WTC11 (cell line): ENCODE measurements at regions not wholly inside any gene's neighbourhood (a gene's known extent, or its start where the extent isn't known, plus 50 kb on each side); places are given as distances from the start of the nearest gene placed in this dataset.

ENCODE experiments used
- ATF3 ChIP-seq: sonication (generic); formaldehyde crosslinking; conservative IDR thresholded peaks from 2 replicates; pipeline ENCODE4 v1.8.1; 2022; ENCODE audit warnings: mild to moderate bottlenecking, missing genetic modification reagents
- ATF6 ChIP-seq: sonication (generic); formaldehyde crosslinking; IDR thresholded peaks from 2 replicates; pipeline ENCODE4 v1.8.1; 2023; ENCODE audit warnings: mild to moderate bottlenecking, missing genetic modification reagents
- CTCF ChIP-seq: fragments of 200-600 bp; IDR thresholded peaks from 2 replicates; pipeline ENCODE4 v1.8.0; 2022; ENCODE audit warnings: antibody characterized with exemption
- E2F5 ChIP-seq: sonication (generic); formaldehyde crosslinking; IDR thresholded peaks from 2 replicates; pipeline ENCODE4 v1.8.1; 2022; ENCODE audit warnings: mild to moderate bottlenecking, moderate library complexity, missing genetic modification reagents
- ESRRA ChIP-seq: sonication (generic); formaldehyde crosslinking; IDR thresholded peaks from 2 replicates; pipeline ENCODE4 v1.8.1; 2022; ENCODE audit warnings: mild to moderate bottlenecking, missing genetic modification reagents, borderline replicate concordance
- FOXJ3 ChIP-seq: sonication (generic); formaldehyde crosslinking; IDR thresholded peaks from 2 replicates; pipeline ENCODE4 v1.9.0; 2021; ENCODE audit warnings: missing genetic modification reagents, mild to moderate bottlenecking, borderline replicate concordance
- NFE2L1 ChIP-seq: sonication (generic); formaldehyde crosslinking; IDR thresholded peaks from 2 replicates; pipeline ENCODE4 v1.8.1; 2023; ENCODE audit warnings: missing genetic modification reagents
- STAT6 ChIP-seq: sonication (generic); formaldehyde crosslinking; conservative IDR thresholded peaks from 2 replicates; pipeline ENCODE4 v1.8.1; 2023; ENCODE audit warnings: mild to moderate bottlenecking, low read depth, missing genetic modification reagents, moderate library complexity
- USF2 ChIP-seq: sonication (generic); formaldehyde crosslinking; IDR thresholded peaks from 2 replicates; pipeline ENCODE4 v1.8.1; 2023; ENCODE audit warnings: mild to moderate bottlenecking, missing genetic modification reagents, moderate library complexity
- ZNF512 ChIP-seq: sonication (generic); formaldehyde crosslinking; IDR thresholded peaks from 2 replicates; pipeline ENCODE4 v1.8.1; 2022; ENCODE audit warnings: missing genetic modification reagents, borderline replicate concordance

- TF ChIP-seq CTCF, result no peak
- no peak for TF ChIP-seq FOXJ3 (CRISPR knock-in tag)
- TF ChIP-seq NFE2L1 (CRISPR knock-in tag), result no peak
- no peak for TF ChIP-seq STAT6 (CRISPR knock-in tag)
- TF ChIP-seq E2F5 (CRISPR knock-in tag), result no peak
- TF ChIP-seq USF2, result no peak
- TF ChIP-seq ATF6 (CRISPR knock-in tag), result no peak
- no peak for TF ChIP-seq ESRRA (CRISPR knock-in tag)
- no peak for TF ChIP-seq ATF3
- TF ChIP-seq ZNF512, result no peak
Measured at GRCh38 chr3:59271971-59272370, 222.1 kb upstream of the CFAP20DC start.
